NCI-H69 (cell line): ENCODE measurements at regions not wholly inside any gene's neighbourhood (a gene's known extent, or its start where the extent isn't known, plus 50 kb on each side); places are given as distances from the start of the nearest gene placed in this dataset.

Experiments
- DNase-seq: peaks from one replicate; lab custom pipeline; 2025; lab: John Stamatoyannopoulos, UW

DNA sequence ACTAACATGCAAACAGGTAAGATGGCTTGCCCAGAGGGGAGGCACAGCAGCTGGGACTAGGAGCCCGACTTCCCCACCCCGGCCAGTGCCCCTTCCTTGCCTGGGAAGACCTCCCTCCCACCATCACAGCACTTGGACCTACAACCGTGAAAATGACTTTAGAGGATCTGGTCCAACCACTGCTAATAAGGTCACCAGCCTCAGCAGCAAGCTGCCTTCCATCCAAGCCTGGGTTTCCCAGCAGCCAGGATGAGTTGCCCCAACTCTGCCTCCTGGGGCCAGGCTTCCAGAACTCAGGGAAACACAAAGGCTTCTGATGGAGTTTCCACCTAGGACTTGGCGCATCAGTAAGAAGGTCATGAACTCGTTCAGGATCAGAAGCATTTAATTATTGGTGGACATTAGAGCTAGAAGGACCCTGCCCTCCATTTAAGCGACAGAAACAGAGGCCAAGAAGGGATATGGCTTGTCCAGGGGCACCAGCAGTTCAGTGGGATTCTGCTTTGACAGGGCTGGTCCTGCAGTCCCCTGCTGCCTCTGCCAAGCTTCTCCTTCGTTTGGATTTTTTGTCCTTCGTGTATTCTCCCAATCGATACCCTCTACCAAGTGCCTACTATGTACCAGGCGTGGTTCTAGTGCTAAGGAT is 403.0 kb upstream of the ID2 start:
- no peak for DNase-seq

DNA sequence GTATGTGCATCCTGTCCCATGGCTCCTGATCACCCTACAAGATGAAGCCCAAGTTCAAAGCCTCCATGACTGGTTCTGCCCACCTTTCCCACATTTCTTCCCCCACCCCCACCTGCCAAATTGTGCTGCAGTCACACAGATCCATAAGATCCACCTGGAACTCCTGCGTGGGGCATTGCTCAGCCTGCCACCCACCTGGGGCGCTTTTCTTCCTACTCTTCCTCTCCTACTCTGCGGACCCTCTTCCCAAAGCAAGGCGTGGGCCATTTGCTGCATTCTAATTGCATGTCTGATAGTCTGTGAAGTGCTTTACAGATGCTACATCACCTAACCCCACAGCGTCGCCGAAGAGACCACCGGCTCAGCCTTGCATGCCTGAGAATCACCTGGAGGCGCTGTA is 402.4 kb upstream of the ID2 start:
- DNase-seq = no peak

DNA sequence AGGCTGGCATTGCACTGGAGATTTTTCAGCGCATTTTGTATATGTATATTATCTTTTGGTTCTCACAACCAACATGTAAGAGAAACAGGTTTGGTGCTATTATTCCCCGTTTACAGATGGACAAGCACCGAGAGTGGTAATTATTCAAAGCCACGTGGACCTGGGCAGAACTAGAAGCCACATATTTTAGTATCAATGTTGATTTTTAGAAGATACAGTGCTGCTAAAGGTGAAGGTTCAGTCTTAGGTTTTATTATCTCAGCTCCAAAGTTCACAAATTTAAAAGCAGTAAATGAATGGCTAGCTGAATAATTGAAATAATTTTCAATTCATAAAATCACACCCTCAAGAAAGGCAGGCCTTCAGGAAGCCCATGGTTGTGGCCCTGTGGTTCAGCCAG is 400.6 kb upstream of the ID2 start:
- DNase-seq = no peak

DNA sequence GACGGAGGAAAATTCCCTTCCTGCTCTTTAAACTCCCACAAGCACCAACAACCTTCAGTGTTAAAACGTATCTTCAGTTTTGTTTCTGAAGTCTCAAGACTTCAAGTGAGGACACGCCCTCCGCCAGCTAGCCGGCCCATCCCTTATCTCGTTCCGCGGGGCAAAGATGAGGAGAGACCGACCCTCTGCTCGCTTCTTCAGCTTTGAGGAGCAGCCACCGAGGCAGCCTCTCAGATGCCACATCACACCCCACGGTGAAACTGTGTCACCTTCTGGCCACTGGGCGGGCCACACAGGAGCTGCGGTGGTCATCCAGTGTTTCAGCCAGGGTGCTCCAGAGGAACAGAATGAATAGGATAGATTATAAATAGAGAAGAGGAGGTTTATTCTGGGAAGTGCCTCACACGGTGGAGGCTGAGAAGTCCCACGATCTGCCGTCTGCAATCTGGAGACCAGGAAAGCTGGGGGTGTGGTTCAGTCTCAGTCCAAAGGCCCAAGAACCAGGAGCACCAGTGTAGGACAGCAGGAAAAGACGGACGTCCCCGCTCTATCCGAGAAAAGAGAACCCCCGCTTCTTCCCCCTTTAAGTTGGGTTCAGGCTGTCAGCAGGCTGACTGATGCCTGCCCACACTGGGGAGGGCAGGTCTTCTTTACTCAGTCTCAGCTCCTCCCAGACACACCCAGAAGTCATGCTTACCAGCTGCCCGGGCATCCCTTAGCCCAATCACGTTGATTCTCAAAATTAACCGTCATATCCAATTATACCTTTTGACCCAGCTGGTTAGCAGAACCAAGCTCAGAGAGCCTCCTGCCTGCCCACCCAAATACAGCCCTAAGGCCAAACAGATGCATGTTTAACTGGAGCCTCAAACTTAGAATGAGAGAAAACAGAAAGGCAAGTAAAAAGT is 399.7 kb upstream of the ID2 start:
- DNase-seq = peak; percentile 6

DNA sequence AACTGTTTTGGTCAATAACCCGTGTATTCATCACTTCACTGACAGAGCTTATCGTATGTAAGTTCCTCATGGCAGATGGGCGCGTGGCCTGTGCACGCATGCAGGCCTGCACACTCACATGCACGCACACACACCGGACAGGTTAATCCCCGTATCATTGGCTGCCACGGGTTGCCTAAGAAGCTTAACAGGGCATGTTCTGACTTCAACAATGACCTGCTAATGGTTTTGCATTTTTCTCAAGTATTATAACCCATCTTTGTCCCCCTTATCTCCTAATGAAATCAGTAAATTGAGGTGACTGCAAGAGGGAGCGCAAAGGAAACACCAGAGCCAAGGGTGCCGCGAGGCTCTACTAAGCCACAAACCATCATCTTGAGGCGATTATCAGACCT is 399.0 kb upstream of the ID2 start:
- DNase-seq = no peak

DNA sequence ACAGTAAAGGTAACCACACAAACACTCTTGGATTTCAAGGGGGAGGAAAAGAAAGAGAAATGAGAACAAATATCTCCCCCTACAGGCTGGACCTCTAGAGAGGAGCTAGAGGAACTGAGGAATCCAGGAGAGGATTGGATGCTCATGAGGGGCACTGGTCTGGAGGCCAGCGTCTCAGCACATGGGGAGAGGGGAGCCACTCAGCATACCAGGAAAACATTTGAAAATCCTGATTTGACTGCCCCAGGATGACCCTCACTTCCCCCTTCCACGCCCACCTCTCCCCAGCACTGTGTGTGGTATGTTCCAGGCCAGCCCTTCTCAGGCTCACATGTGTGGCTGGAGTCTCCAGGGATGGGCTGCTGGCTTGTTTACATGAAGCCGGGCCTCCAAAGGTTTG is 396.8 kb upstream of the ID2 start:
- peak; percentile 34 for DNase-seq

DNA sequence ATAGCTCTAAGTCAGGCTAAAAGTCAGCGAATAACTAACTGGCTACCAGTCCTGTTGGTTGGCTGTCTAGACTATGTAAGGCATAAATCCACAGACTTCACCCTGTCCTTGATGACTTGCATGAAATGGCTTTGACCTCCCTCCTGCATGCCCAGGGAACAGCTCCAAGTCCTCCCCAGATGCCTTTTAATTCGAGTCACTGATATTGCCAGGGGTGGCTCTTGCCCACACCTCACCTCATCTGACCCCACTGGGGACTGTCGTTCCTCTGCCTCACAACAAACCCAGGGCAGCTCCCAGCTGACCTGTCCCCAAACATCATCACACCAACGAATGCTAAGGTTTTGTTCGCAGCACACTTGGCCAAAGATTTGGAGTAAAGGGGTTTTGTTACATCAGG is 396.0 kb upstream of the ID2 start:
- DNase-seq = no peak

DNA sequence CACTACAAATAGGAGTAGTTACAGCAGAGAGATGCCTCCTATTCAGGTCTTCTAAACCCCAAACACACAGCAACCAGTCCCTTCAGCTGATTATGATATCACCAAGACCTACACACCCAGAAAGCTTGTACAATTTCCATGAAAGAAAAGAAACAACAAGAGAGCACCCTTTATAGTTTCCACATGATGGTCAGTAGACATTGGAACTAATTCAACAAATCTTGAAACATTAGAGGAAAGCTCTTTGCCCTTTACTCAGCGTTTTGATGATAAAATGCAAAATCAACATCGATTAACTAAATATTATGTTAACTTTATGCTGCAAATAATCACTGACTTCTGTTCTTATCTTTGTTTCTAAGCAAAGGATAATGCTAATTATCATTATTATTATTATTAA is 393.6 kb upstream of the ID2 start:
- no peak for DNase-seq

DNA sequence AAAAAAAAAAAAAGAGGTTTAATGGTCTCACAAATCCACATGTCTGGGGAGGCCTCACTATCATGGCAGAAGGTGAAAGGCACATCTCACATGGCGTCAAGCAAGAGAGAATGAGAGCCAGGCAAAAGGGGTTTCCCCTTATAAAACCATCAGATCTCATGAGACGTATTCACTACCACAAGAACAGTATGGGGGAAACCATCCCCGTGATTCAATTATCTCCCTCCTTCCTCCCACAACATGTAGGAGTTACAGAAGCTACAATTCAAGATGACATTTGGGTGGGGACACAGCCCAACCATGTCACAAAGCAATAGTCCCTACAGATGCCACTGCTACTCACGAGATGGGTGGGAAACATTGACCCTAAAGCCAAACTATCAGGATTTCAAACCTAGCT is 392.7 kb upstream of the ID2 start:
- DNase-seq = no peak

DNA sequence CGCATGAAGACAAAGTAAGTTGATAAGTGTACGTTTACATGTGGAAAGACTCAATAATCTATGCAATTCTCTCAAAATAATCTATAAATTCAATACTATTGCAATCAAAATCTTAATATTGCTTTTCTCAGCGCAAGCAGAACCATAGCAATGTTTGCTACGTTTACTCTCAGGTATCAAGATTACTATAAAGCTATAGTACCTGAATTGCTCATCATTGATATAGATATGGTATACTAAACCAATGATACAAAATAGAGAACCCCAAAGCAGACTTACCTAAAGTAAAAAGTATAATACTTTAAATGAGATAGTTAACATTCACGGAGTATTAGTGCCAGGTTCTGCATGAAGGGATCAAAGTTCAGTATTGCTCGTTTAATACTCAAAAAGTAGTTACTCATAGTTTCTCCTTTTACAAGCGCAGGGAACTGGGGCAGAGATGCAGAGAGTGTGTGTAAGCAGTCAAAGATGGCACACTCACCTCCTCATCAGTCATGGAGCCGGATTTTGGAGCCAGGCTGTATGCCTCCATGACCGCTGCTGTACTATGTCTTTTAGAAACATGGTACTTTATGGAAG is 391.0 kb upstream of the ID2 start:
- DNase-seq = no peak

DNA sequence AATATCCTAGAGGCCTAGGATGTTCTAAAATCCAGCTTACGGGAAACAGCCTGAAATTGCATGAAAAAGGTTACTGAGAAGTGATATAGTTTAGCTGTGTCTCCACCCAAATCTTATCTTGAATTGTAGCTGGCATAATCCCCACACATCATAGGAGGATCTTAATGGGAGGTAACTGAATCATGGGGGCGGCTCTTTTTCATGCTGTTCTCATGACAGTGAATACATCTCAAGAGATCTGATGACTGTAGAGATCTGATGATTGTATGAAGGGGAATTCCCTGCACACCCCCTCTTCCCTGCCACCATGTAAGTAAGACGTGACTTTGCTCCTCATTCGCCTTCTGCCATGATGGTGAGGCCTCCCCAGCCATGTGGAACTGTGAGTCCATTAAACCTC is 385.6 kb upstream of the ID2 start:
- DNase-seq = no peak

DNA sequence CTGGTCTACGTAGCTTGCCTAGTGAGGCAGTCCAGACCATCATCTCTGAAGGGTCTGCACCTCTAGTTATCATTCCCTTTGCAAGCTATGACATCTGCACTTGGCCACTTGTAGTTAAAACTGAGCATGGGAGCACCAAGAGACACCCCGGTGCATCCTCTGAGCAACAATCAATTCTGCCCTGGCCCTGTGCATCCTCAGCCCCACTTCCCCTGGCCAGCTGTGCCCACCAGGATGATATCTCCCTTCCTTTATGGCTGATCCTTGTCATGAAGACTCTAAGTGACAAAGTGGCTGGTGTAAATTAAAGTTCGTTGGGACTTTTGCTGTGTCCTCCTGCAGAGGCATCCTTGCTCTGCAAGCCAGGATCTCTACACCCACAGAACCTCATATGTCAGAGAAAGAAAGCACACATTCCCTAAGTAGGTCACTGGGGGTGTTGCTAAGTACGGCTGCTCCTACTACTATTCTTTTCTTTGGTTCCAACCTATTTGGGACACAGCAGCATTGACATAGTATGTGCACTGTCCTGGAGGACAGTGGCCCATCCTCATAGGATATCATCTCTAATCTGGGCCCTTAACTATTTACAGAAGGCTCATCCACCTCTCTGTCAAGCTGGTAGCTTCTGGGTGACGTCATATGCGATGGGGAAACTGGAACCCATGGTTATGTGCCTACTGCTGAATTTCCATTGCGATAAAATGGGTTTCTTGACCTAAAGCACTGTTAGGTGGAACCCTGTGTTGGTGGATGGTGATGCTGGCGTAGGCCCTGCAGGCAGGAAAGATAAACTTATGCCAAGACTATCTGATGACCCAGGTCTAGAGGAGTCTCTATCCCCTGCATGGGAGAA is 384.3 kb upstream of the ID2 start:
- DNase-seq = no peak

DNA sequence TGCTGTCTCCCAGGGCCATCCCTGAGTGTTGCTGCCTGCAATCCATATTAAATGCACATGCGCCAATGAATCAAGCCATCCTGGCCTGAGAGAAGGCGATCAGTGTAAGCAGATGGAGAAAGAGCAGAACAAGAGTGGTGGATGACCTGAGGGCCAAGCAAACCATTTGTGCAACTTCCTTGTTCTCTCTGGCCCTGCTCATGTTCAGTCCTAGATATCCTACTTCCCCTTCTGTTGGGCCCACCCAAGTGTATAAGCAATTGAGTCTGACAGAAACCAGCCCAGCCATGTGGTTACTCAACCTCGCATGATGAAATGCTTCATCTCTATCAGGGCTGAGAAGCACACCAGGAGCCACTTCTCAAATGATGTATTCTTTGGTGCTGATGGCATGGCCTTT is 383.1 kb upstream of the ID2 start:
- DNase-seq = no peak

DNA sequence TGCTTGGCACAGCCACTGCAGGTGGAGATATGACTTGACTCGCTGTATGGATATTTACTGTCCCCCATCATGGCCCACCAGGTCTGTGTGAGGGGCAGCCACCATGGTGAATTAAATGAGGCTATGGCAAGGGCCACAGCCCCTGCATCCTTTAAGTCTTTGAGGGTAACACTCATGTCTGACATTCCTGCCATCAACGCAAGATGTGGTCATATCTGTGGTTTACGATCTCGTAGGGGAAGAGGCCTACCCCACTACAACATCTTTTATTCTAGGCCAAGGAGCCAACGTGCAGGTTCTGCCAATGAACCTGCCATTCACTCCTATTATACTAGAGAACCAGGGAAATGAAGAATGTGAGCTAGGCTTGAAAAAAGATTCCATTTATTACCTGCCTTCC is 381.6 kb upstream of the ID2 start:
- DNase-seq = no peak

DNA sequence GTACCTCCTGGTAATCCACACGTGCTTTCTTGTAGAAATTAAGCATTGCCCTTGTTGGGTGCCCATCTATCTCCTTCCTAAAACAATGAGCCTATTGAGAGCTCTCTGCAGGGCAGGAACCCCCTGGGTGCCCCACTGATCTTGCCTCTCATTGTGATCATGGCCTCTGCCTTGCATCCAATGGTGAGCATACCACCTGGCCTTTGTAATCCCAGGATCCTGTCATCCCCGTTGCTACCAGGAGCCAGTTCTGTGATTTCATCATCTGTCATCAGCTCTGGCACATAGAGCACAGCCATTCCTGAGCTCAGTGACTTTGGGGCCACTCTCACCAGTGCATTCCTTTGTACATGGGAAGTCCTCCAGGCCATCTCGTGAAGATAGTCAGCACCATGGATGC is 381.0 kb upstream of the ID2 start:
- DNase-seq = peak; percentile 61

DNA sequence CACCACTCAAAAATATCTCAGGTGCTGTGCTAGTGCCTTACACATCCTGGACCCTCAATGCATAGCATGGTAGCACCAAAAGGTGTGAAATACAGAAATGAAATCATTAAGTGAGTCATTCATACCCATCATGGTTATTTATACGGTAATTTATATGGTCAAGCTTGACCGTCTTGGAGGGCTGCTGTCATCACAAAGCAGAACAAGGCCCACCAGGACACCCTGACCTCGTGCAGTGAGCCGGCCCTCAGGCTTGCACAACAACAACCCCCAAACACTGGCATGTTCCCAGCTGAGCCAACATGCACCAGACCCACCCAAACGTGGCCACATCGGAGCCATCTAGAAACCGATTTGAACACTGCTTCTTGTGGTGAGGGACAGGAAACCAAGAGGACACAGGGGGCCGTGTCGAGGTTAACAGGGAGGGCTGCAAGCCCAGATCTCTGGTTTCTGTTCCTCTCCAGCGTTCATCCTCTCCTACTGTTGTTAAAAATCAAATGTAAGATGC is 378.5 kb upstream of the ID2 start:
- DNase-seq = no peak

DNA sequence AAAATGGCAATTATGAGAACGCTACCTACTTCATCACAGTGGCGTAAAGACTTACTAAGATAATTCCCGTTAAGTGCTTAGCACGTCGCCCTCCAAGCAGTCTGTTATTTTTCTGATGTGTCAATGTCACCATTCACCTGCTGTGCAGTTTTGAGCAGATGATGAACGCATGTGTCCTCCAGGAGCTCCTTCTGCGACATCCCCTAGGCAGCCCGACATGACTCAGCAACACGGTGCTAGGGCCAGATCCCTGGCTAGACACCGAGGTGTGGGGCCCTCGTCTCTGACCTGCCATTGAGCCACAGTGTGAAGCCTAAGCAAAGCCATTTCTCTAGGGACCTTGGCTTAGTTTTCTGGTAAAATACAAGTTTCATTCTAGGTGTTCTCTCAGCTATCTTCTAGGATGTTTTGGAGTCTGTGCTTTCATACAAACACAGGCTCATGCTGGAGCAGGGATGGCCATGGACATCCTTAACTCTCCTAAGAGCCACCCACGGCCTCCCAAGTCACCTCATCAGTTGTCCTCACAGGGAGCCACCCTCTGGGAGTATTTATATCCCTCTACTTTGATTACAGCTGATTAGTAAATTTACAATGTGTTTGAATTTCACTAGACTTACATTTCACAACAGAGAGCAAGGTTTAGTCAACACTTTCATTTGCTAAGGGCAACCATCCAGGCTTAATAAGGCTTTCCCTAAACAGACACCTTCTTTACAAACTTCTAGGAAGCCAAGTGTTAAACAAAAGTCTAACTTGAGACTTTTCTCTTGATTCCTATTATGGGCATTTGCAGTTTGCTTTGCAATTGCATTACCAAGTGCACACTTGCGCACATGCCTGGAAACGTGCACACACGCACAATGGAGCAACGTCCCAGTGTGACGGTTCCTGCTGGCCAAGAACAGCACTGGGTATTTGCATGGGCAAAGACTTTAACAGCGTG is 376.8 kb upstream of the ID2 start:
- DNase-seq = no peak

DNA sequence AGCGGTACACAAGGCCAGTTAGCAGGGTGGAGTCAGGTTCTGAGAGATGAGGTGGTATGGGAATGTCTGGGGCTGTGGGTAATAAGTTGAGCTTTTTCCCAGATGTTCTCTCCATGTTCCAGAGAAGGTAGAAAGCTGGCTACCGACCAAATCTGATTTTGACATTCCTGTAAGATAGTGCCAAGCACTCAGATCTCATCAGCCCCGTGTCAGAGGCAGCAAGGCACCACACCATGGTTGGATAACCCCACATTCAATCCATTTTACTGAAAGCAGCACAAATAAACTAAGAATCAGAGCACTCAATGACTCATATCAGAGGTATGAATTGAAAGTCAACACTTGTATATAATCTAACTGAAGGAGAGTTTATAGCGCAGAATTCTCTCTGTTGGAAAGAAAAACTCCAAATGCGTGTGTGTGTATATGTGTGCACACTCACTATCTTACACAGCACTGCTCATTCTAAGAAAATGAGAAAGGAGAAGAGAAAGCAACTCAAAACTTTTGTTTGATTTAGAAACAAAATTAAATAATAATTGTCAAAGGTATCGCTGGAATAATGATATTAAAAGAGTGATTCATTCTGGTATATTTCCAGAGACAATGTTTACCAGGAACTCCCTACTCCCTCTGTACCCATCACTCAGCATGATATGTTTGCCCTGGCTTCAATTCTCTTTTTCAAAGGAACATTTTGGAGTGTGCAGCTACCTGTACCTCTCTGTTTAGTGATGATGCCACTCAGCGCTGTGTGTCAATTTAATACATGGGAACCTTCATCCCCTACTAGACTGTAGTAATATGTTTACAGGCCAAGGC is 375.1 kb upstream of the ID2 start:
- peak; percentile 10 for DNase-seq

DNA sequence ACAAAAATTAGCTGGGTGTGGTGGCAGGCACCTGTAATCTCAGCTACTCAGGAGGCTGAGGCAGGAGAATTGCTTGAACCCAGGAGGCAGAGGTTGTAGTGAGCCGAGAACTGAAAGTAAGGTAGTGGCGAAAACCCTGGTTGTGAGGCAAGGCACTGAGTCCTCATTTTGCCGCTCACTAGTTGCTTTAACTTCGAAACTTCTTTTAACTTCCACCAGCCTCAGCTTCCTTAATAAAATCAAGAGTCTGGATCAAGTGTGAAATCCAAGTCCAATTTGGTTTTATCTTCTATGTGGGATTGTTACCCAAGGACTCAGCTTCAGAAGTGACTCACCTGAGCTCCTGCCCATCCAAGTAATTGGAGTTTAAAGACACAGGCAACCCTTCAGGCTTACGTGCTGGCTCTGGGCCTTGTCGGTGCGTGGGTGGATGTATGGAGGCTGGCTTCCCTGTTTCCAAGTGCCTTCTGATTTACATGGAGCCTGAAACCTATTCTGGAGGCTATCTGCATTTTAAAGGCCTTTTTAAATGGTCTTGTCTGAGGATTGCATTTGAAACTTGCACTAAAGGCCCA is 374.2 kb upstream of the ID2 start:
- DNase-seq = no peak

DNA sequence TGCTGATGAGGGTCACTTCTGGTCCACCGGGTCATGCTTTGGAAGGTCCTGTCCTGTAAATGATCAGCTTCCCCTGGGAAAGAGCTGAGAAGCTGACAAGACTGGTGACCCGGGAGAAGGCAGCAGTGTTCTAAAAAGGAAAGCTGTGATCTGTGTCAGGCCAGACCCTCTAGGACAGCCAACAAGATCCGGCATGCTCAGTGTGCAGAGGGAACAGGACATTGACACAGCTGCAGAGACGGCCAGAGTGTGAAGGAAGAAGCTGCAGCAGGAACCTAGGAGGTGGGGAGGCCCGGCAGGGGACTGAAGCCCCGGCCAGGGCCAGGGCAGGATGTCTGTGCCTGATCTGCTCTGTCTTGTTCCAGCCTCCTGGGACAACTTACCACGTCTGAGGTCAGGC is 372.7 kb upstream of the ID2 start:
- DNase-seq = no peak
